Right cardiac atrium (tissue), 5 donors: ENCODE measurements at regions not wholly inside any gene's neighbourhood (a gene's known extent, or its start where the extent isn't known, plus 50 kb on each side); places are given as distances from the start of the nearest gene placed in this dataset.

ENCODE experiments used
- ATAC-seq, 2 donors: fragments of 200-7000 bp; cut with Tn5 transposase; one replicate each; pipeline versions ENCODE4 v1.8.0 to v1.9.1; 2020; ENCODE audit warnings: moderate library complexity in 2 of 2, mild to moderate bottlenecking in 1 of 2
- DNase-seq, 3 donors: peaks; one replicate each; pipeline ENCODE4 v3.0.0-alpha.2; 2020
- H3K27ac ChIP-seq: one replicate; pipeline ENCODE4 v1.5.1; 2013; ENCODE audit warnings: mild to moderate bottlenecking, low read length, control low read depth, moderate library complexity
- H3K27me3 ChIP-seq: one replicate; pipeline ENCODE4 v1.6.1; 2013; ENCODE audit not compliant: control insufficient read depth, insufficient read depth
- H3K4me1 ChIP-seq: one replicate; pipeline ENCODE4 v1.6.1; 2013; ENCODE audit warnings: low read length; ENCODE audit not compliant: control insufficient read depth, insufficient read depth
- H3K4me3 ChIP-seq: one replicate; pipeline ENCODE4 v1.5.1; 2013; ENCODE audit warnings: low read length, control low read depth
- H3K9me3 ChIP-seq: one replicate; pipeline ENCODE4 v1.6.1; 2013; ENCODE audit warnings: low read length; ENCODE audit not compliant: control insufficient read depth
- WGBS: extraction: QIAGEN DNeasy Blood & Tissue Kit; methylation state at CpG from one replicate; pipeline ENCODE4 v1.1.7; 2013; 5-methylcytosine and 5-hydroxymethylcytosine counted together
- intact Hi-C, 4 donors: fragments of 100-400 bp; cut with DNase I; formaldehyde crosslinking; loops; one replicate each; pipeline versions ENCODE4 v1.11.0 to v1.14.0; 2022 to 2023
- donor health status: healthy with polysubstance abuse.
- donor health status: DM: no; HTN: yes; CAD: no.
- donor health status: DM: no; HTN: no; CAD: no.
- donor health status: DM: no; HTN: yes; CAD: no; lungs with severe emphysema.
- donor health status: DM: yes; HTN: yes; CAD: no.

- ATAC-seq, result no peak
- Histone ChIP-seq H3K4me1 (no peaks in the 10 kb centered on the region), H3K27ac (no peak overlapping the region), H3K4me3 (no peak overlapping the region), H3K27me3 (no peaks in the 10 kb centered on the region), H3K9me3 (no peaks in the 10 kb centered on the region)
- 42% methylated on average over 3 of the region's 3 CpGs for WGBS
- no peak for DNase-seq
- intact Hi-C loops, result loop anchor here in 2 of 4 donors (10.0 kb wide), 2 partner anchors 58 to 418 kb away; no protein-coding TSS in a partner anchor
These were observed 264.8 kb downstream of the TBL1XR1 start for GRCh38 chr3:176932433-176932832.

DNA sequence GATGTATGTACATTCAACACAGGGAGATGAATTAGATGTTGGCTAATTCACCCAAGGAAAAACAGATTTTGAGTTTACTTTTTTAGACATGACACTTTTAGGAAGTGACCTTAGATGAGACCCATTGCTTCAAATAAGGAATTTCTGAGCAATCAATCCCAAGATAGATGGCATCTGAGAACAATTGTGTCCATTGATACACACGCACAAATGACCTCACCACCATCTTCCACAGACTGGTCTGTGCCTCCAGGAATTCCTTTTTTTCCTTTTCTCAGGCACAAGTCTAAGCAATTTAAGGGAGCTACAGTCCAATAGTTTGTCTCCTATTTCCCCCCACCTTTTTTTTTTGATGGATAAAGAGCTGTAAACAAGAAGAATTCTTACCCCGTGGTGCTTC, 265.3 kb downstream of the TBL1XR1 start:
- H3K4me3 ChIP-seq, result no peak overlapping the region
- ATAC-seq, result no peak
- H3K27ac ChIP-seq, result no peak overlapping the region
- no peak for DNase-seq
- no peaks in the 10 kb centered on the region for H3K9me3 ChIP-seq
- no peaks in the 10 kb centered on the region for H3K4me1 ChIP-seq
- 50% methylated on average over 2 of the region's 2 CpGs for WGBS
- no peaks in the 10 kb centered on the region for H3K27me3 ChIP-seq
- intact Hi-C loops, result loop anchor here in 2 of 4 donors (10.0 kb wide), 2 partner anchors 57 to 417 kb away; no protein-coding TSS in a partner anchor

- no peak for ATAC-seq
- H3K27me3 ChIP-seq, result no peaks in the 10 kb centered on the region
- no peaks in the 10 kb centered on the region for H3K9me3 ChIP-seq
- no peak overlapping the region for H3K27ac ChIP-seq
- no peak for DNase-seq
- no peak overlapping the region for H3K4me3 ChIP-seq
- intact Hi-C loops, result loop anchor here in 2 of 4 donors (10.0 kb wide), 2 partner anchors 56 to 416 kb away; no protein-coding TSS in a partner anchor
- H3K4me1 ChIP-seq, result no peaks in the 10 kb centered on the region
These were observed 266.3 kb downstream of the TBL1XR1 start for GRCh38 chr3:176930942-176931341.

DNA sequence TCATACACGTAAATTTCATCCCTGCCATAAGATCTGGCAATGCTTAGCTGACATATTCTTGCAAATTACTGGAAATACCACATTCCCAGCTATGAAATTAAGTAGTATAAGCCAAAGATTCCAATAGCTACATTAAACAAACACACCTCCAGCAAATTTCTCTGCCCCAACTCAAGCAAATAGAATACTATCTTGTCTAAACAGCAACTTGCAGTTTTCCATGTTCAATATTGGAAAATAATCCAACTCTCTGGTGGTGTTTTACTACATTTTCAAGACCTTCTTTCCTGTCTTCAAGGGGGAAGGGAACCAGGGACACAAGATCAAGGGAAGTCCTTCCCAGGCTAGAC, 268.7 kb downstream of the TBL1XR1 start:
- Histone ChIP-seq H3K27ac (no peak overlapping the region), H3K4me1 (no peaks in the 10 kb centered on the region), H3K9me3 (no peaks in the 10 kb centered on the region), H3K4me3 (no peak overlapping the region), H3K27me3 (no peaks in the 10 kb centered on the region)
- WGBS, result 84% methylated on average over 1 of the region's 1 CpG
- intact Hi-C loops, result no loop called here
- no peak for ATAC-seq
- DNase-seq, result no peak

DNA sequence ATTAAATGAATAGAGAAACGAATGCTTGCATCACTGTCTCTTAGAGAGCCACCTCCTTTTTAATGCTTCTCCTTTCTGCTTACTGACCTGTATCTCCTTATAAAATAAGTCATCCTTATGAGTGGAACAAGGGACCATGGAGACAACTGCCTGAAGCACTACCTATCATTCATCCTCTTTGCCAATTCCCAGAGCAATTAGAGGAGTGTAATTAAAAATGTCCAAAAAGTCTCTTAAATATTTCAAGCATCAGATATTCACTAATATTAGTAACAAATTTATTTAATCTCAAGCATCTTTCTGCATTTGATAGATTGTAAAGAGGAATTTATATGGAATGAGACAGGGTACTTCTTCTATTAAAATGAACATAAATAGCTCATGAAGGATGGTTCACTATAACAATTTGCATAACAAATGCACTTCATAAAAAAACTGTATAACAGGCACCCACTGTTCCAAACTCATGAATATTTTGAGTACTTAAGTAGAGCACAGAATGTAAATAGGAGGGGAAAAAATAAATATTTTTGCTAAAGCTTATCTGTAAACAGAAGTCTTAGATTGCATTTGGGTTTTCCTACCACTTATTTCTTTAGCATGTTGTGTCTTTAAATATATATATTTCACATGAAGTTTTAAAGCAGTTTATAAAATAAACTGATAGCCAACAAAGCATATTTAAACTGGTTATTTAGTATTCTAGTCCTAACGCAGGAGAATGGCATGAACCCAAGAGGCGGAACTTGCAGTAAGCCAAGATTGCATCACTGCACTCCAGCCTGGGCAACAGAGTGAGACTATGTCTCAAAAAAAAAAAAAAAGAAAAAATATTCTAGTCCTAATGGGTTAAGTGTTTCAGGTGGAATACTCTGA, 269.3 kb downstream of the TBL1XR1 start:
- WGBS, result 86% methylated on average over 3 of the region's 3 CpGs
- Histone ChIP-seq H3K4me1 (no peaks in the 10 kb centered on the region), H3K27ac (no peak overlapping the region), H3K4me3 (no peak overlapping the region), H3K27me3 (no peaks in the 10 kb centered on the region), H3K9me3 (no peaks in the 10 kb centered on the region)
- DNase-seq, result peak in 1 of 3 donors; percentile 62
- ATAC-seq, result no peak
- intact Hi-C loops, result no loop called here

DNA sequence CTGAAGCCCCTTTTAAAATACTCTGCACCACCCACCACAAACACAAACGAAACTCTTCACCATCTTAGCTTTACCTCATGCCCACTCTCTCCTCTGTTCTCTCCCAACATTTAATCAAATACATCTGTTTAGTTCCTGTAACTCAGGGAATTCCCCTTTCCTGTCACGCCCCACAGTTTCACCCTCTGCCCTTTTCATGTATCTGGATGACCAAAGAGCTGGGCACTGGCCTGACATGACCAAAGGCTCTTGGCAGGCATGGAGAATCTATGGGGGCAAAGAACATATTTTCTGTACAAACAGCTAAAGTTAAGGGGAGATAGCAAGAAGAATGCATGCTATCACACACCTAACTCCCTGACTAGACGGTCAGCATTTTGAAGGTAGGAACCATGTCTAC, 270.0 kb downstream of the TBL1XR1 start:
- H3K9me3 ChIP-seq, result no peaks in the 10 kb centered on the region
- H3K27me3 ChIP-seq, result no peaks in the 10 kb centered on the region
- intact Hi-C loops, result no loop called here
- ATAC-seq (no peak), DNase-seq (no peak)
- H3K27ac ChIP-seq, result no peak overlapping the region
- 22% methylated on average over 3 of the region's 3 CpGs for WGBS
- H3K4me1 ChIP-seq, result no peaks in the 10 kb centered on the region
- no peak overlapping the region for H3K4me3 ChIP-seq

- H3K4me1 ChIP-seq, result no peaks in the 10 kb centered on the region
- intact Hi-C loops, result no loop called here
- DNase-seq (no peak), ATAC-seq (no peak)
- no peaks in the 10 kb centered on the region for H3K27me3 ChIP-seq
- no peak overlapping the region for H3K27ac ChIP-seq
- 86% methylated on average over 2 of the region's 2 CpGs for WGBS
- no peaks in the 10 kb centered on the region for H3K9me3 ChIP-seq
- no peak overlapping the region for H3K4me3 ChIP-seq
These were observed 270.6 kb downstream of the TBL1XR1 start for GRCh38 chr3:176926688-176927087.

DNA sequence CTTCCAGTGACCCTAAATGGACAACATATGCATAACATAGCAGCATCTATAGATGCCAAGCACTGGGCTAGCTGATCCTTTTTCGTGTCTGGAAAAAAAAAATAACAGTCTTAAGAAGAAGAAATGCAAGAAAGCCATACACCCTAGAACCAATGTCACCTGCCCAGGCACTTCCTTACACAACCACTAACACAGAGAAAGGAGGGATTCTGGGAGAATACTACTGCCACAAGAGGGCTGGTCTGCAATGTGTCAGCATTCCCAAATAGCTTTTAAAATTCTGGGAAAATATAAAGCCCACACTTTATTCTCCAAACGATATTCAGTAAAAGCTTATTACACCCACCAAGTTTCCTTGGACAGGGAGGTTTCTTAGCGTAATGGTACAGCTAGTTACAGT, 271.2 kb downstream of the TBL1XR1 start:
- 72% methylated on average over 3 of the region's 3 CpGs for WGBS
- Histone ChIP-seq H3K4me3 (no peak overlapping the region), H3K4me1 (no peaks in the 10 kb centered on the region), H3K27me3 (no peaks in the 10 kb centered on the region), H3K27ac (no peak overlapping the region), H3K9me3 (no peaks in the 10 kb centered on the region)
- ATAC-seq (no peak), DNase-seq (no peak)
- intact Hi-C loops, result no loop called here

DNA sequence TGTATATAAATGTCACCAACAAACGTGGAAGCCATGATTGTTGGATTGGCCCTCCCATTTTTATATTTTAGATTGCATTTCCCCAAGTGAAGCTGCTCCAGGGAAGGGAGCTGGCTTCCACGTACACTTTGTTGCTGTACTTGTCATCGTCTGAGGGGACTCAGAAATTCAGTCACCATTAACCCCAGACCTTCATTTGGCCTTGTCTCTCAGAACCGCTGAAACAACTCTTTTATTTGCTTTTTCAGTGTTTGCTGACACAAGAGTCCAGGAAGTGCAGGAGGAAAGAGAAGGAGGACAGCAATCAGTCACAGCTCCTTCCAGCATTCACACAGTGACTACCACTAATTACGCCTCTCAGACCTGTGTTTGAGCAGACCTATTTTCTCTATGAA, 276.5 kb downstream of the TBL1XR1 start:
- Histone ChIP-seq H3K27ac (no peak overlapping the region), H3K27me3 (no peaks in the 10 kb centered on the region), H3K4me3 (no peak overlapping the region), H3K4me1 (no peaks in the 10 kb centered on the region), H3K9me3 (no peaks in the 10 kb centered on the region)
- ATAC-seq (no peak), DNase-seq (no peak)
- WGBS, result 45% methylated on average over 5 of the region's 5 CpGs
- intact Hi-C loops, result no loop called here

GRCh38 chr3:176919836-176920765, 277.2 kb downstream of the TBL1XR1 start:
- intact Hi-C loops, result no loop called here
- DNase-seq, result no peak
- no peaks in the 10 kb centered on the region for H3K4me1 ChIP-seq
- H3K27me3 ChIP-seq, result no peaks in the 10 kb centered on the region
- H3K27ac ChIP-seq, result no peak overlapping the region
- ATAC-seq, result no peak
- WGBS, result 74% methylated on average over 11 of the region's 11 CpGs
- H3K9me3 ChIP-seq, result no peaks in the 10 kb centered on the region
- no peak overlapping the region for H3K4me3 ChIP-seq

- intact Hi-C loops, result no loop called here
- 87% methylated on average over 3 of the region's 3 CpGs for WGBS
- Histone ChIP-seq H3K27me3 (no peaks in the 10 kb centered on the region), H3K9me3 (no peaks in the 10 kb centered on the region), H3K4me1 (no peaks in the 10 kb centered on the region), H3K27ac (no peak overlapping the region), H3K4me3 (no peak overlapping the region)
- ATAC-seq (no peak), DNase-seq (no peak)
These were observed 280.5 kb downstream of the TBL1XR1 start for GRCh38 chr3:176916777-176917176.
